Activated naive CD4-positive, alpha-beta T cell treated with anti-CD3 and anti-CD28 coated beads for 36 hours (primary cell): ENCODE measurements at regions not wholly inside any gene's neighbourhood (a gene's known extent, or its start where the extent isn't known, plus 50 kb on each side); places are given as distances from the start of the nearest gene placed in this dataset. TPM values are rescaled to one million over a fixed set of nuclear protein-coding genes. Genes with fewer than 3 reads are reported as not detected.

Source experiments
- CTCF ChIA-PET: fragments of 350-600 bp; sonication (Branson Sonifier 250); formaldehyde crosslinking; loops from one replicate; lab custom pipeline; 2021; ENCODE audit warnings: antibody characterized with exemption; lab: Charles Lee
- DNase-seq: peaks from one replicate; pipeline ENCODE4 v3.0.0-alpha.2; 2020
- H3K27ac Mint-ChIP-seq: one replicate; pipeline ENCODE4 v1.8.0; 2021; ENCODE audit warnings: mild to moderate bottlenecking, mixed read lengths
- H3K27me3 Mint-ChIP-seq: one replicate; pipeline ENCODE4 v1.8.0; 2021; ENCODE audit warnings: low read depth, mixed read lengths
- H3K36me3 Mint-ChIP-seq: one replicate; pipeline ENCODE4 v1.8.0; 2021; ENCODE audit warnings: low read depth, mixed read lengths
- H3K4me1 Mint-ChIP-seq: one replicate; pipeline ENCODE4 v1.8.0; 2021; ENCODE audit warnings: low read depth, mixed read lengths
- H3K4me3 Mint-ChIP-seq: one replicate; pipeline ENCODE4 v1.8.0; 2021; ENCODE audit warnings: mild to moderate bottlenecking, moderate library complexity, mixed read lengths
- H3K9me3 Mint-ChIP-seq: one replicate; pipeline ENCODE4 v1.8.0; 2021; ENCODE audit warnings: mixed read lengths
- intact Hi-C: fragments of 100-400 bp; cut with micrococcal nuclease; formaldehyde crosslinking; loops from one replicate; pipeline ENCODE4 v1.15.1; 2023
- microRNA-seq: library from miRNA; unstranded; fragments of <30 nt; microRNA quantifications from one replicate; pipeline ENCODE4 v1.2.0, GENCODE V29; 2022; ENCODE audit warnings: borderline microRNAs expressed, borderline replicate concordance

DNA sequence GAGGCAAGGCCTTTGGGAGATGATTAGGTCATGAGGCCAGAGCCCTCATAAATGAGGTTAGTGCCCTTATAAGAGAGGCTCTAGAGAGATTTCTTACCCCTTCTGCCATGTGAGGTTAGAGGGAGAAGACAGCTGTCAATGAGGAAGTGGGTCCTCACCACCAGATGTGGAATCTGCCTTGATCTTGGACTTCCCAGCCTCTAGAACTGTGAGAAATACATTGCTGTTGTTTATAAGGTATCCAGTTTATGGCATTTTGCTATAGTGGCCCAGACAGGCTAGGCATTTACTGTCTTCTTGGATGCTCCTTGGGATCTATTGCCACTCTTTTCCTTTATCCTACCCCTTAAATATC, 57.1 kb upstream of the CITED2 start:
- no peaks in the 10 kb centered on the region for H3K4me1 Mint-ChIP-seq
- peaks cover 9% of the 10 kb centered on the region for H3K9me3 Mint-ChIP-seq
- DNase-seq = no peak
- H3K27ac Mint-ChIP-seq = no peak overlapping the region
- CTCF ChIA-PET = no interaction called here
- H3K4me3 Mint-ChIP-seq = no peak overlapping the region
- intact Hi-C loops = no loop called here
- peaks cover 4% of the 10 kb centered on the region for H3K27me3 Mint-ChIP-seq
- H3K36me3 Mint-ChIP-seq = no peaks in the 10 kb centered on the region

GRCh38 chr6:139430899-139431601, 56.6 kb upstream of the CITED2 start:
- no peaks in the 10 kb centered on the region for H3K36me3 Mint-ChIP-seq
- H3K27ac Mint-ChIP-seq = no peak overlapping the region
- no peak for DNase-seq
- H3K4me1 Mint-ChIP-seq = no peaks in the 10 kb centered on the region
- CTCF ChIA-PET = no interaction called here
- H3K27me3 Mint-ChIP-seq = peaks cover 4% of the 10 kb centered on the region
- H3K4me3 Mint-ChIP-seq = no peak overlapping the region
- peaks cover 9% of the 10 kb centered on the region for H3K9me3 Mint-ChIP-seq
- intact Hi-C loops = no loop called here

DNA sequence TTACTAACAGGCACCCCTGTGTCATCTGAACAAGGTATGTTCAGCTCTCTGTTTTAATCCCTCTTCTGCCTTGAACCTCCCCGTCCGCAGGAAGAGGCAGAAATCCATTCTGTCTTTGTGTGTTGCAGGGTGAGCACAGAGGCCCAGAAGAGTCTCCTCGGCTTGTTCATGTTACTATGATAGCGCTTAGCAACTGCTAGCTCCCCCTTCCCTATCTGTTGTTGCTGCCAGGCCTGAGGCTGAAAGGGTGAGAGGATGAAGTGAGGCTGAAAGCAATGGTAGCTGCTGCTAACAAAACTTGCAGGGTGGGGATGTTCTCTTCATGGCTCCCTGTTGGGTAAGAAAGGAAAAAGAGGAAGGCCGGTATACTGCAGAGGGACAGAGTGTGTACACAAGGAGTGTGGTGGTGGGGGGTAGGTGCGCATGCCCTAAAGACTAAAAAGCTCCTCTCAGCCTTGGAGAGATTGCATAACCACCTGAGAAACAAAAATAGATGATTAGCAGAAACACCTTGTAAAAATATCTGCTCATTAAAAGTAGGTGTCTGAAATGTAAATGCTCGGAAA, 55.2 kb upstream of the CITED2 start:
- no peak for DNase-seq
- intact Hi-C loops = no loop called here
- Mint-ChIP-seq H3K36me3 (no peaks in the 10 kb centered on the region), H3K27me3 (peaks cover 9% of the 10 kb centered on the region), H3K4me3 (no peak overlapping the region), H3K9me3 (peaks cover 9% of the 10 kb centered on the region), H3K27ac (no peak overlapping the region), H3K4me1 (no peaks in the 10 kb centered on the region)
- CTCF ChIA-PET = no interaction called here

DNA sequence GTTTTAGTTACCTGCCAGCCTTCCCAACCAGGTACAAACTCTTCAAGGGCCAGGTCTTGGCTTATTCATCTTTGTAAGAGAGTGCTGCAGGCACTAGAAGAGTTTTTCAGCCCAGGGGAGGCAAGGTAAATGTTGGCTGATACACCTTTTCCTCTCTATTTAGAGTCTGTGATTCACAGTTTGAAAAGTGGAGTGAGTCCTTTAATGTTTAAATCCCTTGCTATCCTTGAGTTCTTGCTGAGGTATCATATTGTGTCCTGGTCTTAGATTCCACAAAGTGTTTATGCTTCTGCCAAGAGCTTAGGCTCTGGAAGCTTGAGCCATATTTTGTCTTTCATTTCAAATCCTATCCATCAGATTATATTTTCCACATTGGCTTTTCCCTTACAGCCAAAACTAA, 52.8 kb upstream of the CITED2 start:
- no peaks in the 10 kb centered on the region for H3K4me1 Mint-ChIP-seq
- peaks cover 9% of the 10 kb centered on the region for H3K27me3 Mint-ChIP-seq
- no peaks in the 10 kb centered on the region for H3K36me3 Mint-ChIP-seq
- CTCF ChIA-PET = no interaction called here
- H3K27ac Mint-ChIP-seq = no peak overlapping the region
- no peak for DNase-seq
- peaks cover 7% of the 10 kb centered on the region for H3K9me3 Mint-ChIP-seq
- intact Hi-C loops = no loop called here
- H3K4me3 Mint-ChIP-seq = no peak overlapping the region

DNA sequence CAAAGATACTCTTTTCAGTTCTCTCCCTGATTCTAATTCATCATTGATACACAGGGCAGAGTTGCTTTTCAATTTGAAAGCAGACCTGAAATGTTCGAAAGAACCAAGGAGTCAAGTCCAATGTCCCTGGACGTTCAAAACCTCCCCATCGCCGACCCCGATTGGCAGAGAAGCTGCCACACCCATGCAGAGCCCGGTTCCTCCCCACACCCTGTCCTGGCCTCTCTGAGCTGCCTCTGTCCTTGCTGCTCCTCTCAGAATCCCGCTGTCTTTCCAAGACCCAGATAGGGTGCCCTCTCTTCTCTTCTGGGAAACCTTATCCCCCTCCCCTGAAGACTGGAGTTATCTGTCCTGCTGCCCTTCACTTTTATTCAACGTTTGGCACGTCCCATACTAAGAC, 52.3 kb upstream of the CITED2 start:
- H3K27me3 Mint-ChIP-seq = peaks cover 10% of the 10 kb centered on the region
- no peak overlapping the region for H3K27ac Mint-ChIP-seq
- H3K36me3 Mint-ChIP-seq = no peaks in the 10 kb centered on the region
- H3K4me1 Mint-ChIP-seq = peaks cover under 1% of the 10 kb centered on the region
- H3K9me3 Mint-ChIP-seq = peaks cover 5% of the 10 kb centered on the region
- CTCF ChIA-PET = no interaction called here
- intact Hi-C loops = no loop called here
- DNase-seq = no peak
- no peak overlapping the region for H3K4me3 Mint-ChIP-seq

DNA sequence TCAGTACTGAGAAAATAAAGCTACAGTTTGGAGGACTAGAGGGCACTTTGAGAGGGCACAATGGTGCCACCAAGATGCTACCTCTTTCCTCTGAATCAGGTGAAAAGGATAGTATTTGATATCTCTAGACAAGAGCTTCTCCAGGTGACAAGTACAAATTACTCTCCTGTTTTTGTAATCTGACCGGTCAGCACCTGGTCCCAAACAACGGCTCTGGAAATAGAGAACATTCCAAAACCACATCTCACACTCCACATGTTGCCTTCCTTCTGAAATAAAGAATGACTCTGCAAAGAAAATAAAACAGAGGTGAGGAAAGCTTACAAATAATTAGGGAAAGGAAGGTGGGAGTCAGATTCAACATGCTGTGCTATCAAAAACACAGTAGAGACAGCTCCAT, 51.3 kb upstream of the CITED2 start:
- no peaks in the 10 kb centered on the region for H3K36me3 Mint-ChIP-seq
- intact Hi-C loops = no loop called here
- CTCF ChIA-PET = interaction anchor here (0.6 kb wide), 2 partner anchors 15 to 235 kb away, joined by 3 read pairs; no protein-coding TSS in a partner anchor

DNA sequence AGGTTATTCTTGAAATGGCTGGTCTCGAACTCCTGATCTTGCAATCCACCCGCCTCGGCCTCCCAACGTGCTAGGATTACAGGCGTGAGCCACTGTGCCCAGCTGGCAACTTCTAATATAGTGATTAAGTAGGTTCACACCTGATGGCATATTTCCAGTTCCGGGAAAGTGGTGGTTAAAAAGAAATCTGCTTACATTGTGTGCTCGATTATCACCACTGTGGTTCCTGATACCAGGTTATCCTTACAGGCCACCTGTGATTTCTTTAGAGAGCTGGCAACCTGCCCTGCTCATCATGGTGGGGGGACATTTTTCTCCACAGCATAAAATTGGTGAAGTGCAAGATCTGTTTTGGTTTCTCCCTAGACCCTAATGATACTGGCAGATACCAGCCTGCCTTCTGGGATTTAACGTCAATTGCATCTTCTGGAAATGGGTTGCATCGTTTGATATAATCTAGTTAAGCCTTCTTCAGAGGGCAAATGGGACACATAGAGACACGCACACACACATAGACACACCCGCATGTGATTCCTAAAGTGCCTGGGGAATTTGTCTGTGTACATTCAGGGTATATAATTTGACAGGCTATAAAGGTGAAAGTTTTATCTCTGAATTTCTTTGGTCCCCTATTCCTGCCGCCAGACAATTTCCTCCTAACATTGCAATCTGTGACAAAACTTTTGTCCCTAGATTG, 49.7 kb upstream of the CITED2 start:
- Mint-ChIP-seq H3K4me1 (peaks cover 2% of the 10 kb centered on the region), H3K36me3 (no peaks in the 10 kb centered on the region), H3K9me3 (no peaks in the 10 kb centered on the region), H3K27ac (no peak overlapping the region), H3K27me3 (peaks cover 13% of the 10 kb centered on the region), H3K4me3 (no peak overlapping the region)
- intact Hi-C loops = no loop called here
- DNase-seq = no peak
- CTCF ChIA-PET = no interaction called here

More for the DNA sequence above, 51.3 kb upstream of the CITED2 start:
- no peak for DNase-seq
- Mint-ChIP-seq H3K9me3 (no peaks in the 10 kb centered on the region), H3K4me3 (no peak overlapping the region), H3K4me1 (peaks cover 2% of the 10 kb centered on the region), H3K27me3 (peaks cover 11% of the 10 kb centered on the region), H3K27ac (no peak overlapping the region)

Small RNA genes lying in the stretch of these regions (microRNA-seq; reads per million reads assigned to microRNA genes)
- gene MIR3668 = not detected
- gene MIR4465 = not detected
